WTC11 (cell line): ENCODE measurements at regions not wholly inside any gene's neighbourhood (a gene's known extent, or its start where the extent isn't known, plus 50 kb on each side); places are given as distances from the start of the nearest gene placed in this dataset.

Source experiments
- ATAC-seq: fragments of 200-7000 bp; cut with Tn5 transposase; 2 replicates; pipeline ENCODE4 v1.10.0; 2021; ENCODE audit warnings: mild to moderate bottlenecking, moderate library complexity
- CTCF ChIA-PET: fragments of 300-600 bp; sonication (Branson Sonifier 250); formaldehyde crosslinking; loops from one replicate; lab custom pipeline; 2021; ENCODE audit warnings: antibody characterized with exemption; lab: Charles Lee
- POLR2A ChIA-PET: fragments of 350-600 bp; sonication (Branson Sonifier 250); formaldehyde crosslinking; loops from one replicate; lab custom pipeline; 2021; ENCODE audit warnings: antibody characterized with exemption; lab: Charles Lee
- DNase-seq: peaks from one replicate; pipeline ENCODE4 v3.0.0; 2021; ENCODE audit warnings: low spot score
- H3K27ac Mint-ChIP-seq: 2 replicates; pipeline ENCODE4 v1.8.0; 2021; ENCODE audit warnings: mixed read lengths
- H3K27me3 Mint-ChIP-seq: 2 replicates; pipeline ENCODE4 v1.8.0; 2021; ENCODE audit warnings: low read depth, mild to moderate bottlenecking, moderate library complexity, mixed read lengths
- H3K36me3 Mint-ChIP-seq: 2 replicates; pipeline ENCODE4 v1.8.0; 2021; ENCODE audit warnings: mixed read lengths
- H3K4me1 Mint-ChIP-seq: 2 replicates; pipeline ENCODE4 v1.8.0; 2022; ENCODE audit warnings: mixed read lengths
- H3K4me3 Mint-ChIP-seq: 2 replicates; pipeline ENCODE4 v1.8.0; 2021; ENCODE audit warnings: mild to moderate bottlenecking, moderate library complexity, mixed read lengths
- H3K9me3 Mint-ChIP-seq: 2 replicates; pipeline ENCODE4 v1.8.0; 2021; ENCODE audit warnings: mixed read lengths
- ARID4B ChIP-seq: sonication (generic); formaldehyde crosslinking; IDR thresholded peaks from 2 replicates; pipeline ENCODE4 v1.8.0; 2023; ENCODE audit warnings: missing genetic modification reagents, mild to moderate bottlenecking, borderline replicate concordance
- ATF1 ChIP-seq: sonication (generic); formaldehyde crosslinking; IDR thresholded peaks from 2 replicates; pipeline ENCODE4 v1.8.1; 2023; ENCODE audit warnings: mild to moderate bottlenecking, moderate library complexity, missing genetic modification reagents
- ATF3 ChIP-seq: sonication (generic); formaldehyde crosslinking; conservative IDR thresholded peaks from 2 replicates; pipeline ENCODE4 v1.8.1; 2022; ENCODE audit warnings: mild to moderate bottlenecking, missing genetic modification reagents
- ATF6 ChIP-seq: sonication (generic); formaldehyde crosslinking; IDR thresholded peaks from 2 replicates; pipeline ENCODE4 v1.8.1; 2023; ENCODE audit warnings: mild to moderate bottlenecking, missing genetic modification reagents
- CBFB ChIP-seq: sonication (generic); formaldehyde crosslinking; IDR thresholded peaks from 2 replicates; pipeline ENCODE4 v1.8.1; 2022; ENCODE audit warnings: mild to moderate bottlenecking, low read depth, missing genetic modification reagents
- CDX4 ChIP-seq: fragments of 250-450 bp; sonication (Bioruptor Pico); IDR thresholded peaks from 2 replicates; pipeline ENCODE4 v1.9.0; 2021; ENCODE audit warnings: moderate library complexity, mild to moderate bottlenecking, inconsistent platforms, borderline replicate concordance
- CREM ChIP-seq: sonication (generic); formaldehyde crosslinking; IDR thresholded peaks from 2 replicates; pipeline ENCODE4 v1.8.1; 2022; ENCODE audit warnings: mild to moderate bottlenecking, missing genetic modification reagents, moderate library complexity
- E2F4 ChIP-seq: sonication (generic); formaldehyde crosslinking; IDR thresholded peaks from 2 replicates; pipeline ENCODE4 v1.8.1; 2022; ENCODE audit warnings: low read depth, mild to moderate bottlenecking, moderate library complexity, missing genetic modification reagents, borderline replicate concordance
- ELF4 ChIP-seq: sonication (generic); formaldehyde crosslinking; IDR thresholded peaks from 2 replicates; pipeline ENCODE4 v1.8.1; 2022; ENCODE audit warnings: low read depth, mild to moderate bottlenecking, moderate library complexity, missing genetic modification reagents
- ERG ChIP-seq: fragments of 250-450 bp; sonication (Bioruptor Pico); IDR thresholded peaks from 2 replicates; pipeline ENCODE4 v1.8.0; 2021; ENCODE audit warnings: mild to moderate bottlenecking
- FOXK1 ChIP-seq: sonication (generic); formaldehyde crosslinking; IDR thresholded peaks from 2 replicates; pipeline ENCODE4 v1.8.0; 2022; ENCODE audit warnings: mild to moderate bottlenecking, moderate library complexity, missing genetic modification reagents
- GRHL2 ChIP-seq: fragments of 250-450 bp; sonication (Bioruptor Pico); IDR thresholded peaks from 2 replicates; pipeline ENCODE4 v1.8.0; 2022; ENCODE audit warnings: mild to moderate bottlenecking, moderate library complexity; ENCODE audit not compliant: insufficient replicate concordance, severe bottlenecking
- GTF2I ChIP-seq: fragments of 250-450 bp; sonication (Bioruptor Pico); conservative IDR thresholded peaks from 2 replicates; pipeline ENCODE4 v1.4.0; 2021; ENCODE audit warnings: mild to moderate bottlenecking
- IRF1 ChIP-seq: sonication (generic); formaldehyde crosslinking; IDR thresholded peaks from 2 replicates; pipeline ENCODE4 v1.8.0; 2023; ENCODE audit warnings: missing genetic modification reagents
- NFE2L1 ChIP-seq: sonication (generic); formaldehyde crosslinking; IDR thresholded peaks from 2 replicates; pipeline ENCODE4 v1.8.1; 2023; ENCODE audit warnings: missing genetic modification reagents
- NR3C1 ChIP-seq: sonication (generic); formaldehyde crosslinking; conservative IDR thresholded peaks from 2 replicates; pipeline ENCODE4 v1.8.1; 2023; ENCODE audit warnings: low read depth, mild to moderate bottlenecking, missing genetic modification reagents
- PRRX2 ChIP-seq: fragments of 250-450 bp; sonication (Bioruptor Pico); IDR thresholded peaks from 2 replicates; pipeline ENCODE4 v1.8.0; 2021; ENCODE audit warnings: mild to moderate bottlenecking
- SMAD4 ChIP-seq: sonication (generic); formaldehyde crosslinking; IDR thresholded peaks from 2 replicates; pipeline ENCODE4 v1.8.0; 2022; ENCODE audit warnings: mild to moderate bottlenecking, missing genetic modification reagents
- SOX15 ChIP-seq: fragments of 250-450 bp; sonication (Bioruptor Pico); IDR thresholded peaks from 2 replicates; pipeline ENCODE4 v1.9.0; 2021; ENCODE audit warnings: mild to moderate bottlenecking
- STAT6 ChIP-seq: sonication (generic); formaldehyde crosslinking; conservative IDR thresholded peaks from 2 replicates; pipeline ENCODE4 v1.8.1; 2023; ENCODE audit warnings: mild to moderate bottlenecking, low read depth, missing genetic modification reagents, moderate library complexity
- ZBTB21 ChIP-seq: sonication (generic); formaldehyde crosslinking; IDR thresholded peaks from 2 replicates; pipeline ENCODE4 v1.8.1; 2023; ENCODE audit warnings: mild to moderate bottlenecking, missing genetic modification reagents, borderline replicate concordance
- ZMAT4 ChIP-seq: fragments of 250-450 bp; sonication (Bioruptor Pico); IDR thresholded peaks from 2 replicates; pipeline ENCODE4 v1.9.0; 2021; ENCODE audit warnings: mild to moderate bottlenecking

GRCh38 chr7:57216340-57216739, 84.1 kb upstream of the ZNF479 start (continued):
- TF ChIP-seq ZMAT4 (CRISPR knock-in tag), result no peak
- TF ChIP-seq STAT6 (CRISPR knock-in tag), result no peak
- TF ChIP-seq ZBTB21 (CRISPR knock-in tag), result no peak
- no peak for TF ChIP-seq CBFB
- no peak for TF ChIP-seq ATF6 (CRISPR knock-in tag)
- no peak for TF ChIP-seq NR3C1 (CRISPR knock-in tag)
- TF ChIP-seq NFE2L1 (CRISPR knock-in tag), result no peak
- no peak for TF ChIP-seq FOXK1
- no peak for TF ChIP-seq ARID4B (CRISPR knock-in tag)
- TF ChIP-seq, all 79 proteins: peak for 0

- no peak for ATAC-seq
- ChIA-PET POLR2A (no interaction called here), CTCF (no interaction called here)
- no peak overlapping the region for H3K27ac Mint-ChIP-seq
- DNase-seq, result no peak
- H3K4me1 Mint-ChIP-seq, result no peaks in the 10 kb centered on the region
- H3K27me3 Mint-ChIP-seq, result peaks cover 55% of the 10 kb centered on the region
- H3K4me3 Mint-ChIP-seq, result no peak overlapping the region
- peaks cover 93% of the 10 kb centered on the region for H3K36me3 Mint-ChIP-seq
- TF ChIP-seq GTF2I (CRISPR knock-in tag) (no peak), ERG (CRISPR knock-in tag) (no peak), ELF4 (no peak), ATF1 (no peak), FOXK1 (no peak), PRRX2 (CRISPR knock-in tag) (no peak), E2F4 (CRISPR knock-in tag) (no peak), ZBTB21 (CRISPR knock-in tag) (no peak), GRHL2 (CRISPR knock-in tag) (no peak), ATF3 (CRISPR knock-in tag) (no peak), IRF1 (CRISPR knock-in tag) (no peak), CDX4 (CRISPR knock-in tag) (no peak), CREM (CRISPR knock-in tag) (no peak), SOX15 (CRISPR knock-in tag) (no peak), SMAD4 (CRISPR knock-in tag) (no peak)
- H3K9me3 Mint-ChIP-seq, result peaks cover 87% of the 10 kb centered on the region
These were observed 86.0 kb upstream of the ZNF479 start for GRCh38 chr7:57218196-57218716.
